GM12874 (cell line): ENCODE measurements at regions not wholly inside any gene's neighbourhood (a gene's known extent, or its start where the extent isn't known, plus 50 kb on each side); places are given as distances from the start of the nearest gene placed in this dataset.

Source experiments
- TF ChIP-seq, protein P1 (sequence below): IDR thresholded peaks from 2 replicates; pipeline ENCODE4 v1.5.1; 2011; ENCODE audit warnings: low read depth, mild to moderate bottlenecking, control low read depth, low read length, moderate library complexity; ENCODE audit not compliant: insufficient read depth

DNA sequence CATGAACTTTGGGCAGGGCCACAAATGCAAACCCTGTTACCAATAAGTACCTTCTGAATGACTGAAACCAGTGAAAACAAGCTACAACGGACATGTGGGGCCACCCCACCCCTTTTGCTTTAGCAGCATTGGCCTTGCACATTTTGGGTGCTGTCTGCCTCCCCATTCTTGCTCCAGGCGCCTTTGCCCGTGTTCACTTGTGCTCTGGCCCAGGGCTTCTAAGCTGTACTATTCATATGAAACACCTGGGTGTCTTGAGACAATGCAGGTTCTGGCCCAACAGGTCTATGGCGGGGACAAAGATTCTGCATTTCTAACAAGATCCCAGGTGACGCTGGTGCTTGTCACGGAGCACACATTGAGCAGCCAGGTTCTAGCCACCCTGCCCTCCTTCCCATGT lies 96.5 kb upstream of the SDK1 start:
- TF ChIP-seq, protein P1, sequence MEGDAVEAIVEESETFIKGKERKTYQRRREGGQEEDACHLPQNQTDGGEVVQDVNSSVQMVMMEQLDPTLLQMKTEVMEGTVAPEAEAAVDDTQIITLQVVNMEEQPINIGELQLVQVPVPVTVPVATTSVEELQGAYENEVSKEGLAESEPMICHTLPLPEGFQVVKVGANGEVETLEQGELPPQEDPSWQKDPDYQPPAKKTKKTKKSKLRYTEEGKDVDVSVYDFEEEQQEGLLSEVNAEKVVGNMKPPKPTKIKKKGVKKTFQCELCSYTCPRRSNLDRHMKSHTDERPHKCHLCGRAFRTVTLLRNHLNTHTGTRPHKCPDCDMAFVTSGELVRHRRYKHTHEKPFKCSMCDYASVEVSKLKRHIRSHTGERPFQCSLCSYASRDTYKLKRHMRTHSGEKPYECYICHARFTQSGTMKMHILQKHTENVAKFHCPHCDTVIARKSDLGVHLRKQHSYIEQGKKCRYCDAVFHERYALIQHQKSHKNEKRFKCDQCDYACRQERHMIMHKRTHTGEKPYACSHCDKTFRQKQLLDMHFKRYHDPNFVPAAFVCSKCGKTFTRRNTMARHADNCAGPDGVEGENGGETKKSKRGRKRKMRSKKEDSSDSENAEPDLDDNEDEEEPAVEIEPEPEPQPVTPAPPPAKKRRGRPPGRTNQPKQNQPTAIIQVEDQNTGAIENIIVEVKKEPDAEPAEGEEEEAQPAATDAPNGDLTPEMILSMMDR: no peak

DNA sequence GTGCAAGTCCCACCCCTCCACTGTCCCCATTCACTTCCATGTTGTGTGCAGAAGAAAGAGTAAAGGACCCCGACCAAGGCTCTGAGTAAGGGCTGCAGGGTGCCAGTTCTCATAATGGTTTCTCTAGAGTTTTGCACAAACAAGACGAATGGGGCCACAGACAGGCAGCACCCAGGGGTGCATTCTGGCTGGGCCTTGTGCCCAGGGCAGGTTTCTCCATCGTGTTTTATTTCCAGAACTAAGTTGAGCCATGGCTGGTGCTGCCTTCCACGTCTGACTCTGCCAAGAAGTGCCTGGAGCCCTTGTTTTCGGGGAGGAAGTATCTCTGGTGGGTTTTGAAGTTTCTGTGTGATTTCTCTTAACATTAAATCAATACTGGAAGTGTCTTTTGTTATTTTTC lies 95.0 kb upstream of the SDK1 start:
- TF ChIP-seq, protein P1: no peak

DNA sequence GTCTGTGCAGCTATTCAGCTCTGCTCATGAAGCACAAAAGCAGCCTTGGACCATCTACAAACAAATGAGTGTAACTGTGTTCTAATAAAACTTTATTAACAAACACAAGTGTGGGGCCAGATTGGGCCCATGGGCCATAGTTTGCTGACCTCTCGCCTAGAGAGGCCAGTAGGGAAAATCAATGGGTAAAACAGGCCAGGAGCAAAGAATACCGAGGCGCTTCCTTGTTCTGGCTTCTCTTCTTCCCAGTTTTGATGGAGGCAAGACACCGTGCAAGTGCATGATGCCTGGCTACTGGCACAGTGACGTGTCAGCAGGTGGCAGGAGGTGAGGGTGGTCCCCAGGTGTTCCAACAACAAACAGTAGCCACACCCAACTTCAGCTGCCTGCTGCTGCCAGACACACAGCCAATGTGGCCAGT lies 94.3 kb upstream of the SDK1 start:
- TF ChIP-seq, protein P1: no peak

DNA sequence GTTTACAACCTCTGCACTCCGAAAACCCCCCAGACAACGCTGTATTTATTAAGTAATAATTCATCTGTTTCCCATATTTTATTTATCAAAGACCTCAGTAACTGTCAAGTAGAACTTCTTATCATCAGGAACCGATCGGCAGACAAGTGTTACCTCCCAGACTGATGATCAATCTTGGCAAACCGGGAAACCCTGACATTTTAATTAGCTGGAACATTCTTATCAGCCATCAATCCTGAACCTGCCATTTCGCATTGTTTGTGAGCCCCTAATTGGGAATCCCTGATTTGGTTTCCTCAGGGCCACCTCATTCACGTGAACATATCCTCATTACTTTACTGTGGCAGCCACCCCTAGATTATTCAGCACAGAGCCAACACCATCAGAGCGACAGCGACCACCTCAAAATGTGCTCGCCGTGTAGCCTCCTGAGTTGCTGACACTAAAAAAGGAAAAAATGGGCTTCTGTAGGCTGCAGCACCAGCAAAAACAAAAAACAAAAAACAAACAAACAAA lies 93.6 kb upstream of the SDK1 start:
- TF ChIP-seq, protein P1: no peak

DNA sequence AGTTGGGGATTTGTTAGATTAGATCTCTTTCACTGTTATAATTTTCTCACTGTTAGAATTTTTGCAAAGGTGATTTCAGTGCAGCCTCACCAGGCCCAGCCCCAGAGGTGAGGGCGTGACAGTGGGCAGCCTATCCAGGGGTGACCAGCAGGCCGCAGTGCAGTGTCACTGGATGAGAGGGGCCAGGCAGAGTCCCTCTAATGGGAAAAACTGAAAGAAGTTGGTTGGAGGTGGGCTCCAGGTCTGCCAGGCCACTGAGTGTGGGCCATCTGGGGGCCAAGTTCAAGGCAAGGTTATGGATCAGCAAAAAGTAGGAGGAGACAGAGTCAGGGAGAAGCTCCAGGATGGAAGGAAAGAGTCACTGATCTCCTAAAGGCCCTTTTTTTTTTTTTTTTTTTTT lies 90.5 kb upstream of the SDK1 start:
- TF ChIP-seq, protein P1: no peak

DNA sequence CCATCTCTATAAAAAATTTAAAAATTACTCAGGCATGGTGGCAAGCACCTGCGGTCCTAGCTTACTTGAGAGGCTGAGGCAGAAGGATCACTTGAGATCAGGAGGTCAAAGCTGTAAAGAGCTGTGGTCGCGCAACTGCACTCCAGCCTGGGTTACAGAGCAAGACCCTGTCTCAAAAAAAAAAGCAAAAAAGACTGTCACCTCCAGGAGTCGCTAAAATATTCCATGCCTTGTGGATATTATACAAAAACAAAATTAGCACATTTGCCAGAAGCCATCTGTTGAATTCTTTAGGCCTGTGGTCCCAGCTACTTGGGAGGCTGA lies 87.0 kb upstream of the SDK1 start:
- TF ChIP-seq, protein P1: no peak

DNA sequence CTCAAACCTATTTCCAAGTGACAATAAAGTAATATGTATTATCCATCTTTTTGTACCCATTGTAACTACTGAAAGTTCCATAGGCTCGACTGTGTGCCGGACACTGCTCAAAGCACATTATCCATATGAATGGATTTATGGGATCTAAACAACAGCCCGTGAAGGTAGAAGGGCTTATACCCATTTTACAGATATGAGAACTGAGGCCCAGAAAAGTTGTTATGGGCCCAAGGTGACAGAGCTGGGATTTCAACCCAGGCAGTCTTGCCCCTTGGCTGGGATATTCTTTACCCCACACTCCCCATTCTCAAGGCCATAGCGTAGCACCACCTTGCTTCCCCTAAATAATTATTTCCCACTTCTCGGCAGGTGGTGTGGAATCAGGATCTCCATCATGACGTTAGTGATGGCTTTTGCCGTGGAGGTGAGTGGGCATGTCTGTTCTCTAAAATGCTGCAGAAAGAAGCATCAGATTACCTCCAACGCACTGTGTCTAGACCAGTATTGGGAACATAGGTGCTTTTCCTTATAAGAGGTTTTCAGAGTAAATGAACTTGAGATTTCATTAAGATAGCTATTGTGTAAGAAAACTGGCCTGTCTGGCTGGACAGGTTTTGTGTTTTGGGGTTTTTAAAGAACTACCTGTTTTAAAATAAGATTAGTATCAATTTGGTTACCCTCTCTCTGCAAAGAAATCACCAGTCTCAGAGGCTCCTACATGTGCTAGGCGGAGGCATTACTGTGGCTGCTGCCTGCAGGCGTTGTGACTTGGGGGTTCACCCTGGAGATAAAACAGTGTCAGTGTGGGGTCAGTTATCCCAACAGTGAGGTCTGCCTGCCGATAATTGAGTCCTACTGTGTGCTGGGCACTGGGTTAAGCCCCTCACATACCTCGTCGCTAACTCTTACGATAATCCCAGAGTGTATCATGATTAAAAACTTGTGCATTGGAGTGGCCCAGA lies 85.1 kb upstream of the SDK1 start:
- TF ChIP-seq, protein P1: no peak
